ENCODE measurements at regions not wholly inside any gene's neighbourhood (a gene's known extent, or its start where the extent isn't known, plus 50 kb on each side); places are given as distances from the start of the nearest gene placed in this dataset.
"Not testable (repeated sequence)": the region's sequence is repeated elsewhere in the genome, so short reads cannot be mapped to it uniquely, and the experiment has no call there.

DNA sequence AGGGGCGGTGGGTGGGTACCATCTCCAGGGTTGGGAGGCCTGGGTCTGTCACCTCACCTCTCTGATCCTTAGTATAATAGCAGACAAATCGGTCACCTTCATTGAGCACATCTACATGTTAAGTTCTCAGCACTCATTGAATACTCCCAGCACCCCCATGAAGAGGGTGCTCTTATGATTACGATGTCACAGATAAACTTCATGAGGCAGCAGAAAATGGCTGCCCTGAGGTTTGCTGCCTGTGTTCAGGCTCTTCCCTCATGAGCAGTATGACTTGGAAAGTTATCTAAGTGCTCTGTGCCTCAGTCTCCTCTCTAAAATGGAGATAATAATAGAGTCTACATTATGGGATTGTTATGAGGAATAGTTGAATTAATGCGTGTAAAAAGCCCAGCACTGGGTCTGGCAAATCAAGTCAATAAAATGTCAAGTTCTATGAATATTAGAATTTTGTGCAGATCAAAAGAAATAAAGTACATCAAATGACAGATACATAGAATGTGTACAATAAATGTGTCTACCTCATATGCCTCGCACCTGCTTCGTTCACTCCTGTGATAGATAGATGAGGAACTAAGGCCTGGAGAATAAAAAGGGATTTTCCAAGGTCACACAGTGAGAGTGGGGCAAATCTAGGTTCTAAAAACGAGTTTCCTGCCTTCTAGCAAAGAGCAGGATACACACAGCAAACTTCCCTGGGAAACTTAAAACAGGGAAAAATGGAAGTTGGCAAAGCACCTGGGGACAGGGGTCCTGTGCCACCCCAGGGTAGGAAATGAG lies 142.2 kb upstream of the MRPS22 start:
- DNase-seq (ENCODE audit: low spot score), result no peak

DNA sequence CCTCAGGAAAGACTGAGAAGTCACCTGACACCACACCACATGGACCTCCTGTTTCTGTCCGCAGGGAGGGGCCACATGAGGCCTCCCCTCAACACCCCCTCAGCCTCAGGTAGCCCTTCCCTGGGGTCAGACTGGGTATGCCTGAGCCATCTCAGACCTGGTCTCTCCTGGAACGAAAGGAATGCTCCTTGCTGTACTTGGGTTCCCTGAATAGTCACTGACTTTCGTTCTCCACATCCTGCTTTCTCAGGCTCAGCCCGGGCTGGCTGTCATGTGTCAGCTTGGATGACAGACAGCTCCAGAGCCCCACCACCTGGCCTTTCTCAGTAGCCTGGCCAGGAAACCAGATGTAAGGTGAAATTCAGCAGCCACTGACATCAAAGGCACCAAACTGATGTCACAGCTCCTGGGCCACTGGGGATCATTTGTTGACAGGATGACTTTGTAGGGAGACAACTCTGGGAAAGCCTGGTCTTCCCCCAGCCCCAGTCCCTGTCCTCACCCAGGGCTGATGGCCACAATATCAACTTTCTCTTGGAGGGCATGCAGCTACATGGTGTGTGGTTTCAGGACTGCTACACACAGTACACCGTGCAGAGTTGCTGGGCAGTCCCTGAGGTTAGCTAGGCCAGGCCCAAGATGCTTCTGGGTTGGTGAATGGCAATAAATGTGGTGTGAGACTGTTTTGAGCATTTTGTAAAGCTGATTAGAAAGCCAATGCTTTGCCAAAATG lies 141.4 kb upstream of the MRPS22 start:
- no peak for DNase-seq (ENCODE audit: low spot score)

DNA sequence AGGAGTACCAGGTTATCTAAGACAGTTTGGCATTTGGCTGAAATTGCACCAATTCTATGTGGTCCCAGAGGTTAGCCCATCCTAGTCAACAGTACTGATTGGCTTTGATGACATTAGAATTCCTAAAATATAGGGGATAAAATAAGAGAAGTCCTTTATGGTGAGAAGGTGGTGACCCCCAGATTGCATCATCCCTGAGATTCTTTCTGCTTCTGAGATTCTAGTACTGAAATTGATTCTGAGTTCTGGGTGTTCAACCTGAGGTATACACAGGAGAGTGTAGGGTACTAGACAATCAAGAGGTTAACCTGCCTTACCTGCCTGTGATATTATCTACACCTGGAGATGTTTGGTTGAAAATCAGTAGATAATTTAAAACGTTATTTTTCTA lies 140.9 kb upstream of the MRPS22 start:
- DNase-seq (ENCODE audit: low spot score), result no peak

DNA sequence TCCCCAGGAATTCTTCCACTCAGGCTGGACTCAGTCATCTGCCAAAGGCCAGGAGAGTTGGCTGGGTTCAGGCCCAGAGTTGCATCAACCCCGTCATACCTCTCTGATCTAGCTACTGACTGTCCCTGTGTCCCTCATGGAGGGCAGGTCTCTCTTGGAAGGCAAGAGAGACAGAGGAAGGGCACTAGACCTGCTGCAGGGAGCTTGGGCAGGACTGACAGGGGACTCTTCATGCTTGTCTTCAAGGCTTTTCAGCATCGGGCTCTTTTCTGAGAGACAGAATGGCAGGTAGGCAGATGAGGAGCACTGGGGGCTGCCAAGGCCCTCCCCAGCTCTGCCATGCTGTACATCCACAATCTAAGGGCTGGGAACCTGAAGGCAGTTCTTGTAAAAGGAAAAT lies 140.1 kb upstream of the MRPS22 start:
- DNase-seq (ENCODE audit: low spot score), result no peak

DNA sequence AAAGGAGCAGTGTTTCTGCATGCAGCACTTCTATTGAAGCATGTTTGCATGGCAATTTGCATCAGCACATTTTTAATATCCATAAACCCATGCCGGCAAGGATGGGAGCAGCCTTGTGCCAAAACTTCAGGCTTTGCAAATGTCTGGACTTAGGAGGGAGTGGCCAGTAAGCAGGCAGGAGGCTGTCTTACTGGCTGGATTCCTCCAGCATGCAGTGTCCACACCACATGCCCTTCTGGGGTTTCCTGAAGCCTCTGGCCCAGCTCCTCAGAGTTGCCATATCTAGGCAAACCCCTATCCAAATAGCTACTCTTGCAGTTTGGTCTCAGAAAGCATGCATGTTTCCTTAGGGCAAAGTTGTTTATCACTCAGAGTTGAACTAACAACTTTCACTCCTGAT lies 139.1 kb upstream of the MRPS22 start:
- no peak for DNase-seq (ENCODE audit: low spot score)

DNA sequence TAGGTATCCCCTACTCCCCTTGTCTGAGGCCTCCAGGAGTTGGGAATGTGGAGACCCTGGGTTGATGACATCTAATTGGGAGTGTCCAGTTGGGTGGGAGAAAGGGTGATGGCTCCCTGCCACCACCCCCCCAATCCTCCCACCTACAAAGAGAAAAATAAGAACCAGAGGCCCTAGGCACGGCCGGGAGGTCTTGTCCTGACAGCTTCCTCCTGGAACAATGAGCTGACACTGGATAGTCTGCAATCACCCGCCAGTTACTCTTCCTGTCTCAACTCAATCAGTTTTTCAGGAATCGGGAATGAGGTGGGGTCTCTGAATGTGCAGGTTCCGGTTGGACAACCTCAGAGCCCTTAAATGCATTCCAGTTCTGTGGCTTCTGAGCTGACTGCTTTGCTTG lies 129.9 kb upstream of the MRPS22 start:
- no peak for DNase-seq (ENCODE audit: low spot score)

DNA sequence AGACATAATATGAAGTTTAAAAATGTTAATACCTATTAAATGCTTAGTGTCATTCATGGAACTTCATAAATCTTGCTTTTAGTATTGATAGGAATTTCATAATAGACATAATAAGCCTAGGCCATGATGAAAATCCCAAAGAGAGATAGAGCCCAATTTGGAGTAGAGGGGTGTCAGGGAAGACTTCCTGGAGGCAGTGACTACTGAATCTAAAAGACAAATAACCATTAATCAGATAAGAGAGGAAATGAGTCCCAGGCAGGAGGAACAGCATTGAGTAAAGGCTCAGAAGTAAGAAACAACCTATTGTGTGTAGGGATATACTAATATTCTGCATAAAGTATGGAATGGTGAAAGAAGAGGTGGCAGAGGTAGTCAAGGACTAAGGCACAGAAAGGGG lies 126.9 kb upstream of the MRPS22 start:
- no peak for DNase-seq (ENCODE audit: low spot score)

DNA sequence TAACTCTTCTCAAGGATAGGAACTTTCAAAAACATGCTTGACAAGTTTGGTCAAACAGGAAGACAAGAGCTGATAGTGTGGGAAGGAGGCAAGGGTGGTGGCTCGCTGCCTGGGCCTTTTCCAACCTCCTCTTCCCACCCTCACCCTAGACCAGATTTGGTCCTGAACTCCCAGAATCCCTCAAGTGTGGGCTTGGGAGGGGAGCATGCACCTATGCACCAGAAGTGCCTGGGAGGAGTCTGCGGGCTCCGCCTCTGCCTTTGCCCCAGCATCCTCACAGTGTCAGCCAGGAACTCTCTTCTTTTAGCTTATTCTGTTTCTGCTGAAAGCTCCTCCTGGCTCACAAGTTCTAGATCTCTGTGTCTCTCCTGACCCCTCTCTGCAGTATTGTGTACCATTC lies 126.2 kb upstream of the MRPS22 start:
- no peak for DNase-seq (ENCODE audit: low spot score)

DNA sequence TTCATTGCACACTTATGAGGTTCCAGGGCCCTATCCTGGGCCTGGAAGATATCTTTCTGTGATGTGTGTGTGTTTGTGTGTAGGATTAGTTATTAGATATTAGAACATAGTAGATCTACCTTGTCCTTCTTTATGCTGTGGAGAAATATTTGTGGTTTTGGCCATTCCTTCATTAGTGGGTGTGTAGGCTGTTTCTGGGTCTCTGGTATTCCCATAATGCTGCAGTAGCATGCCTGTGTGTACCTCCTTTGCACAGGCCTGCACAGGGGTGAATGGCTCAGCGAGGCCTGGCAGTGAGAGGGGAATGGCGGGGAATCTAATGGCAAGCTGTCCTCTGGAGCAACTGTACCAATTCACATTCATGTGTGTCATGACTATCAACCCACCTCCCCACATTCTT lies 125.8 kb upstream of the MRPS22 start:
- no peak for DNase-seq (ENCODE audit: low spot score)

DNA sequence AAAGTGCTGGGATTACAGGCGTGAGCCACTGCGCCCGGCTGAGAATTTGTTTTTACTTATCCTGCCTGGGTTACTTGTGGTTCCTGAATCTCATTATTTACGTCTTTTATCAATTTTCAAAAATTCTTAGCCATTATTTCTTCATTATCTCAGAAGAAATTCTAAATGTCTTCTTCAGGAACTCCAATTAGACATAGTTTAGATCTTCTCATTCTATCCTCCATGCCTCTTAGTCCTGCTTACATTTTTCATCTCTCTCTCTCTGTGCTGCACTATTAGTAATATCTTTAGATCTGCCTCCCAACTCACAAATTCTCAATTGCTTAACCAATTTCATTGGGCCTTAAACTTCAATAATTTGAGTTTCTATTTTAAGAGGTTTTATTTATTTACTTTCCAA lies 124.4 kb upstream of the MRPS22 start:
- DNase-seq (ENCODE audit: low spot score), result no peak

DNA sequence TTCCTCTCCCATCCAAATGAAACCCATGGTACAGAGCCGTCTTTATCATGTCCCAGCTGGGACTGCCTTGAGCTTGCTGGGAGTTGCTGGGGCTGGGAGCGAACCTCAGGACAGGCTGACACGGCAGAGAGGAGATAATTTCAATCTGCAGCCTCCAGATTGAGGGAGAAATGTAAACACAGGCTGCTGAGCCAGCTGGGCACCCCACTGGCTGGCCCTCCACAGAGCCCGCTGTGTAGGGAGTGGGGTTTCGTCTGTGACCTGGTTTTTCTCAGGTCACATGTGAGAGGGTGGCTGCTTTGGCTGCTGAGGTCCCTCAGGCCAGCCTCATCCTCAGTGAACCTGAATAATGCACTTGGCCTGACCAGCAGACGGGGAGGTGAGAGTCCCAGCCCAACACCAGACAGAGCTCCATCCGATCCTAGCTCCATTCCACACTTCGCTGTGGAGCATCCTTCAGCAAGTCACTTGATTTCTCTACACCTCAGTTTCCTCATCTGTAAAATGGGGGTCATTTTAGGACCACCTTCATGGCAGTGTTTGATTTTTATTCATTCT lies 121.6 kb upstream of the MRPS22 start:
- no peak for DNase-seq (ENCODE audit: low spot score)

DNA sequence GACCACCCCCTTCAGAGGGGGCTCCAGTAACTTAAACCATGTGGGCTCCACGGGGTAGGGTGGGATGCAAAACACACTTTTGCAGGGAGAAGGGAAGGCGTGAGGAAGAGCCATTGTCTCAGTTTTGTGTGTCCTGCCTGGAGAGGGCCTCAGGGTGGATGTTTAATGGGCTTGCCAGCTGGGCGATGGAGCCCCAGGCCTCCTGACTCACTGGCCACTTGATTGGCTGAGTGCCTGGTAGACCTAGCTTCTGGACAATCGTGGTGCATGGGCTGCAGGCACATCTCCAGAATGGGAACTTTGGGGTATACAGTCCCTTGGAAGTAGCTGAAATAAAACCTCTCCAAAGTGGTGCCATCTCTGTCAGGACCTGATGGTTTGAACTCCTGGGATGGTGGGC lies 118.3 kb upstream of the MRPS22 start:
- DNase-seq (ENCODE audit: low spot score), result no peak

DNA sequence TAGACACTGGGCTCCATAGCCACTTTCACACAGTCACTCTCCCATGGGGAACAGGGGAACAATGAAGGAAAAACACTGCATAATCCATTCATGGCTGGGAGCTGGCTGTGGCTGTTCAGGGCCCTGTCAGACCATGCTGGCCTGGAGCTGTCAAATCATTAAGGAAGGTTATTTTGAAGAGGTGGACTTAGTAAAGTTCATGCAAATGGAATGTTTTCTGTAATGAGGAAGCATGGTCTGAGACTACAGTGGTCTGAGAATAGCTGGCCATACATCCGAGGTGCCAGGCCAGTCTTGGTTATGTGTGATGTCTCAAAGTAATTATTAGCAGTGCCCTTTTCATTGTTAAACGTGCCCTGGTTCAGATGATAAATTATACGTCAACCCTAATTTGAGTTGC lies 117.1 kb upstream of the MRPS22 start:
- no peak for DNase-seq (ENCODE audit: low spot score)

DNA sequence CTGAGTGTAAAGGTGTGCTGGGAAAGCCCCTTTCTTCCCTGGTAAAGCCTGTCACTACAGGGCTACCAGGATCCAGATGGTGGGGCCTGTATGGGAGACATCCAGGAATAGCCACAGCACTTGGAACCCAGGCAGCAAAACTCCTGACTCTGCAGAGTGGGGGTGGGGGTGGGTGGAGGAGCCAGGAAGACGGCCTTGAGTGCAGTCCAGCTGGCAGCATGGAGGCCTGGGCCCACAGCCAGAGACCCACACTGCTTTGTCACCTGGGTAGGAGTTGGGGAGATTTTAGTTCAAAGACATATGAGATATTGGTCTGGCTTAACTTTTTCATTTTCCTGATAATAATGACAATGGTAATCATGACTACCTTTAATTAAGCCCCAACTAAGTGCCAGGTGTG lies 116.7 kb upstream of the MRPS22 start:
- DNase-seq (ENCODE audit: low spot score), result no peak

DNA sequence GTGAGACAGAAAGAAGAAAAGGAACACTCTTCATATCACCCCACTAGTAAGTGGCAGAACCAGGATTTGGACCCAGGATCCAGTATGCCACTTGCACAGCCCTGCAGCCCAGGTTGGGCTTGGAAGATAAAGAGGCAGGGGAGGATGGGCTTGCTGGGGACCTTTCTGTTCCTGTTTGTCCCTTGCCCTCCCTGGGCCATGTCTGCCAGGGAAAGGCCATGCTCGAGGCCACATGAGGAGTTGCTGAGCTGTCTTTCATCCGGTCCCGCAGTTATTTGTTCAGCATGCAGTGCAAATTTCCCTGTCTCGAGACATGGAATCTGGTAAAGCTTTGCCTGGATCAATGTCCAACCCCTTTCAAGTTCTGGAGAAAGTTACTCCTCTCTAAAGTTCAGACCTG lies 116.0 kb upstream of the MRPS22 start:
- no peak for DNase-seq (ENCODE audit: low spot score)

DNA sequence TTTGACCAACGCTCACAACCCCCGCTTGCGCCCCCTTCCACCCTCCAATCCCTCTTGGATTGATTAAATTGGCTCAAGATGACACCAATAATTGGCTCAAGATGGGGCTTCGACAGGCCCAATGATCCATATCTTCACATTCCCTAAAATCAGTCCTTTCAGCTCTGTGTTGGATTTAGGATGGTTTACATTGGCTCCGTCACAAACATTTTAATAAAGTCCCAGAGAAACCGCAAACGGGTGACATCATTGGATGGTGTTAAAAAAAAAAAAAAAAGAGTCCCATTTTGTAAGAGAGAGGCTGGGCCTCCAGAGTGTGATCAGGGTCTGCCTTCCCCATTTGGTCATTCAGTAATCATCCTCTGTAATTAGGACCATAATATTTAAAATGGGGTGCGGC lies 113.4 kb upstream of the MRPS22 start:
- DNase-seq (ENCODE audit: low spot score), result no peak

DNA sequence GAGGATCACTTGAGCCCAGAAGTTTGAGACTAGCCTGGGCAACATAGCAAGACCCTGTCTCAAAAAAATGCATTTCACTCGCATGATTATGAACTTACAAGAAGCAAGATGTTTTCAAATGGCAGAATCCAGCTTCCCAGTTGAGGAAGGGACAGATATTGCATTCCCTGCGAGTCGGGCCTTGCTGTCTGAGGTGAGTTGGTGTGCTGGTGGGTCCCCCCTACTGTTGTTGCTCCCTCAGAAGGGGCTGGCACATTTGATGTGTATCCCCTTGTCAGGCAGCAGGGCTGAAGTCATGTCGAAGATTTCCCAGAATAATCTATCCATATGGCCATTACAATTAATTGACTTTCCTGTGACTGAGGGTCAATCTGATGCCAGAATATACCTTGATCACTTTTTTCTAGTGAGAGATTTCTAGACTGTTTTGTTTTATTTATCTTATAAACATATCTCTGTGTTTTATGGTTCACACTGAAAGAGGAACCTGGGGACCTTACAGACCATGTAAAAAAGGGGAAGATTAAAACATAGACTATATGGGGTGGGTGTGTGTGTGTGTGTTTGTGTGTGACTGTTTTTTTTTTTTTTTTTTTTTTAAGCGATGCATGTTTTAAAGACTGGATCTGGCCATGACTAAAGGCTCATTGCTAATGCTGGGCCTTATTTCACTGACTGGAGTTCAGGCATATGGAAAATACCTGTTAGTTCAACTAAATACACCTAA lies 112.1 kb upstream of the MRPS22 start:
- no peak for DNase-seq (ENCODE audit: low spot score)

DNA sequence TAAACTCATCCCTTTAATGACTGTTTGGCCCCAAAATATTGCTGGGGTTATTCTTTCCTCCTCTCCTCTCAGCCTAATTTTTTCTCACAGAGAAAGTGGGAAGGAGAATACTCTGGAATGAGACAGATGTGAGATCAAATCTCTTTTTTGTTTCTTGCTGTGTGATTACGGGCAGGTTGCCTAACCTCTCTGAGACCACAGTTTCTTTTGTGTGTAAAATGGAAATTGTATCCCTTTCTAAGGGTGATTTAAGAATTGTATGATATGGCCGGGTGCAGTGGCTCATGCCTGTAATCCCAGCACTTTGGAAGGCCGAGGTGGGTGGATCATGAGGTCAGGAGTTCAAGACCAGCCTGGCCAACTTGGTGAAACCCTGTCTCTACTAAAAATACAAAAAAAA lies 111.5 kb upstream of the MRPS22 start:
- not testable (repeated sequence) for DNase-seq (ENCODE audit: low spot score)

DNA sequence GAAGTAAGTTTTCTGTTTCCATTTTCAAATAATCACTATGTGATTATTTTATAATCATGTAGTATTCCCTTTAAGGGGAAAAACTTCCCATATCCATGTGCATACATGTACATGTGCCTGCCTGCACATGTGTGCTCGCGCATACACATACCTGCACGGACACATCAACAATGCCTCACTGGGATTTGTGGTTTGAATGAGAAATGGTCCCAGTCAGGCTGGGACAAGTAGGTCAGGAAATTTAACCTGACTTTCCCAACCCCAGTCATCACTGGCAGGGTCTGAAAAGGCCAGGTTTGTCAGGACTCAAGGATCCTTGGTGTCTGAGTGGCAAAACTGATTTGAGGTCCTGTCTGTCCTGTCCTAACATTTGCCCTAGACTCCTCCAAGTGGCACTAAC lies 109.3 kb upstream of the MRPS22 start:
- no peak for DNase-seq (ENCODE audit: low spot score)

DNA sequence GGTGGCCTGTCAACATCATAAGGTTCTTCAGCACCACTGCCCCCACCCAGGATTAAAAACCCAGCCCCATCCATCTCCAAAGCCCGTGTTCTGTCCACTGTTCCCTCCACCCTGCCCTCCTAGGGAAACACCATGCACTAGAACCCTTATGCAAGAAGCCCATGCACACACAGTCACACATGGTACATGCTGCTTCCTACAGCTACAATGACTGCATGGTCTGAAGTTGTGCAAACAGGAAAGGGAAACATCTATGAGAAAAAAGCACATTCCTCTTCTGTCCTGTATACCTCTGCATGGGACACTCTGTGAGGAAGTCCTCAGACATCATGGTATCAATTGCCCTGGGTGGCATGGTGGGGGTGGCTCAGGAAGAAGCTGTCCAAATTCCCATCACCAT lies 108.6 kb upstream of the MRPS22 start:
- no peak for DNase-seq (ENCODE audit: low spot score)

DNA sequence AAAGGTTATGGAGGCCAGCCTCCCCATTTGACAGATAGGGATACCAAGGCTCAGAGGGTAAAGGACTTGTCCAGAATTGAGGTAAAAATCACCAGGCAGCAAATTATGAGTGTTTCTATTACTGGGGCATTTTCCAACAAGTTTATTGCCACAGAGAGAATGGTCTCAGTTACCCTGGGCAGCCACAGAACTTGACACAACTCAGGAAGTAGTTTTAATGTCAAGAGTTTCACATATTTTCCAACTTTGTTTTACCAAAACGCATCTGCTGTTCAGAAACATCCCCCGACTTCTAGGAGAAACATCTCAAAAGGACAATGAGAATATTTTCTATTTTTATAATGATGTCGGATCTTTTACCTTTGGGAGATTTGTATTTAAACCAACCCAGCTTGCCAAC lies 107.5 kb upstream of the MRPS22 start:
- DNase-seq (ENCODE audit: low spot score), result no peak

DNA sequence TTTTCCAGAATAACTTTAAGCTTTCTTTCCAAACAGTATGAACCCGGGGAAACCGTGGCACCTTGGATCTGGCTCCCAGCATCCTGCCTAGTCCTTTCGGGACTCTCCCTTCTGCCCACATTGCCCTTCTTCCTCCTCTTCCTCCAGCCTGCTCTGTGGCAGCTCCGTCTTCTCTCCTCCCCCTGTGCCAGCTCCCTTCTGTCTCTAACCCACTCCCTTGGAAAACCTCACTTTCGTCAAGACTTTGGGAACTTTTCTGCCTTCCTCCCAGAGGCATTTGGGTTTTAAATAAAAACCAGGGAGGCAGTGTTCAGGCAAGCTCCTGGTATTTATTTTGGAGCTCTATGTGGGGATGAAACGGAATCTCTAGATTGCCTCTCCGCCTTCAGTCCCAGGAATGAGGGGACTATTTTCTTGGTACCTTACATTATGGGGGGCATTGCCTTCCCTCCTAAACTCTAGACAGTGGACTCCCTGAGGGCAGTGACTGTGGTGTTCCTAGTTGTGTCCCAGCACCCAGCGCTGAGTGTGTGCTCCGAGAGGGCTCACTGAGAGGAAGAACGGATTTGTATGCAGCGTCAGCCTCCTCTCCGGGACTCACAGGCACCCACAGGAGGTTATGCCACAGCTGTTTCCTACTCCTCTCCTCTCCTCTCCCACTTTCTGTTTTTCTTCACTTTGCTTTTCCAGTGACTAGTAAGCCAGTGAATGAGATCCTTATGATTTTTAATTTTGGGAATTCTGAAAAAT lies 105.4 kb upstream of the MRPS22 start:
- no peak for DNase-seq (ENCODE audit: low spot score)

Data from hematopoietic multipotent progenitor cell treated with erythropoietin and hydrocortisone succinate and interleukin-3 and kit ligand, for 17 days (in vitro differentiated cells).